ENCODE measurements at regions not wholly inside any gene's neighbourhood (a gene's known extent, or its start where the extent isn't known, plus 50 kb on each side); places are given as distances from the start of the nearest gene placed in this dataset.

DNA sequence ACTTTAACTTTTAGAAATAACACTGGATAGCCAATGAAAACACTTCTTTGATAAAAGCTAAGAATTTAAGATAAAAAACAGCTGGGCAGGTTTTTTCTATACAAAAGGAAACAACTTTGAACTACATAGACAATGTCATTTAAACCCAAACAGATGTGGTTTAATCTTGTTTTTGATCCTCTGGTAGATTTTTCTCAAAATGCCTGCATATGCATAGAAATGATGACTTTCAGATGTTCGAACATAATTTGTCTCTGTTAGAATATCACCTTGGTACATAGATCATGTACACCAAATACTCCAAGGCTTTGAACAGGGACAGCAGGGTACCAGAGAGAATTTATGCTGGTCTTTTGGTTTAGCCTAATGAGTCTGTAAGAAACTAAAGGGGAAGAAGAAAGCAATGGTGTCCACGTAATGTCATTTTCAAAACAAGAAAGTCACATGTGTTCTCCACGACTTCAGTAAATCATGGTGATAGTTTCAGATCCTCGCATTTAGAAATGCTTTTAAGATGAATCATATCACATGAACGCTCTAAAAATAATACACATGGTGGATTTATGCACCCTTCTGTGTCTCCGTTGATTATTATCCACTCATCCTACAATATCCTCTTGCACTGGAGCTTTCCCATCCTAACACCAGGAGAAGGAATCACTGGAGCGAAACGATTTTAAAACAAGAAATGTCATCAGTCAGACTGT, 160.1 kb upstream of the PDZRN3 start:
- intact Hi-C loops (cut with DNase I) = loop anchor here in 1 of 2 donors (5.0 kb wide), 1 partner anchor 158 kb away; no protein-coding TSS in a partner anchor
- peak; percentile 47 to 78 (median 58) for ATAC-seq
- H3K27me3 ChIP-seq (ENCODE audit: insufficient read depth in 3 of 3, low read length in 2 of 3) = no peaks in the 10 kb centered on the region

DNA sequence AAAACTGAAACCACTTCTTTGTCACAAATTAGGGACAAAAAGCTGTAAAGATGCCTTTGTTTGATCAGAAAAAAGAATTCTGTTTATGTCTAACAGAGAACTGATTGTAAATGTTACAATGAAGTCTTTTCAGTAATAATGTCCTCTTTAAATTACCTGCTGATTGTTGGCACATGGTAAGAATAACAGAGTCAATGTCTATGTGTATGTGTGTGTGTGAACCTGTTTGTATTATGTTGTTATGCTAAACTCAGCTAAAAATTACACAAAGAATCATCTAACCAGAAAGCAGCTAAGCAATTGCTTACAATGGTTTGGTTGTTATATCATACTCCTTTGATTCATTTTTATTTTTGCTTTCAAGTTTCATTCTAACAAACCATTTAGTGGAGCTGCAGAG, 159.1 kb upstream of the PDZRN3 start:
- Histone ChIP-seq H3K36me3 (ENCODE audit: insufficient read depth in 1 of 2, low read depth in 1 of 2) (no peaks in the 10 kb centered on the region), H3K27me3 (ENCODE audit: insufficient read depth in 3 of 3, low read length in 2 of 3) (no peaks in the 10 kb centered on the region), H3K9me3 (no peaks in the 10 kb centered on the region), H3K4me1 (peaks cover 9% of the 10 kb centered on the region), H3K27ac (no peak overlapping the region), H3K4me3 (no peak overlapping the region)
- ATAC-seq = no peak
- intact Hi-C loops (cut with DNase I) = loop anchor here in 1 of 2 donors (5.0 kb wide), 1 partner anchor 157 kb away; no protein-coding TSS in a partner anchor
- TF ChIP-seq, protein P1, sequence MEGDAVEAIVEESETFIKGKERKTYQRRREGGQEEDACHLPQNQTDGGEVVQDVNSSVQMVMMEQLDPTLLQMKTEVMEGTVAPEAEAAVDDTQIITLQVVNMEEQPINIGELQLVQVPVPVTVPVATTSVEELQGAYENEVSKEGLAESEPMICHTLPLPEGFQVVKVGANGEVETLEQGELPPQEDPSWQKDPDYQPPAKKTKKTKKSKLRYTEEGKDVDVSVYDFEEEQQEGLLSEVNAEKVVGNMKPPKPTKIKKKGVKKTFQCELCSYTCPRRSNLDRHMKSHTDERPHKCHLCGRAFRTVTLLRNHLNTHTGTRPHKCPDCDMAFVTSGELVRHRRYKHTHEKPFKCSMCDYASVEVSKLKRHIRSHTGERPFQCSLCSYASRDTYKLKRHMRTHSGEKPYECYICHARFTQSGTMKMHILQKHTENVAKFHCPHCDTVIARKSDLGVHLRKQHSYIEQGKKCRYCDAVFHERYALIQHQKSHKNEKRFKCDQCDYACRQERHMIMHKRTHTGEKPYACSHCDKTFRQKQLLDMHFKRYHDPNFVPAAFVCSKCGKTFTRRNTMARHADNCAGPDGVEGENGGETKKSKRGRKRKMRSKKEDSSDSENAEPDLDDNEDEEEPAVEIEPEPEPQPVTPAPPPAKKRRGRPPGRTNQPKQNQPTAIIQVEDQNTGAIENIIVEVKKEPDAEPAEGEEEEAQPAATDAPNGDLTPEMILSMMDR (IDR thresholded peaks at IDR 0.05) = no peak
- no peak for DNase-seq

More for the DNA sequence above, 160.1 kb upstream of the PDZRN3 start:
- Histone ChIP-seq H3K4me3 (no peak overlapping the region), H3K27ac (peak overlapping the region; percentile 66), H3K9me3 (no peaks in the 10 kb centered on the region), H3K4me1 (peaks cover 9% of the 10 kb centered on the region), H3K36me3 (ENCODE audit: insufficient read depth in 1 of 2, low read depth in 1 of 2) (no peaks in the 10 kb centered on the region)
- 40 to 52% (median 42%) methylated on average over 8 of the region's 8 CpGs for WGBS, 3 donors
- TF ChIP-seq, protein P1 (IDR thresholded peaks at IDR 0.05) = no peak
- DNase-seq = no peak

DNA sequence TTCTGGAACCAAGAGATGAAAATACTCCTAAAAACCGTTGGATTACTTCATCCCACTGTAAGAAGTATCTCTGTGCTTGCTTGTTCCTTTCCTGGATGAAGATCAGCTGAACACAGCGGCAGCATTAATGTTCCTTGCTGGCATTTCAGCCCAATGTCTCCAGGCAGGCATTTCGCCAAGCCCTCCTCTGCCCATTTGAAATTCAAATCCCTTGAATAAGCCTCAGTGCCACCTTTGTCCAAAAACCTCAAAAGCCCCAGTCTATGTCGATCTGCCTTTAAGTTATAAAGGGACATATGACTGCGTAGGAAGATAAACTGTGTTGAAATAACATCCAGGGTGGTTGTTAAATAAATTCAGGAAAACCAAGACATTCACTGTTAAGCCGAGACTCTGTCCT, 156.8 kb upstream of the PDZRN3 start:
- TF ChIP-seq, protein P1 (IDR thresholded peaks at IDR 0.05) = no peak

DNA sequence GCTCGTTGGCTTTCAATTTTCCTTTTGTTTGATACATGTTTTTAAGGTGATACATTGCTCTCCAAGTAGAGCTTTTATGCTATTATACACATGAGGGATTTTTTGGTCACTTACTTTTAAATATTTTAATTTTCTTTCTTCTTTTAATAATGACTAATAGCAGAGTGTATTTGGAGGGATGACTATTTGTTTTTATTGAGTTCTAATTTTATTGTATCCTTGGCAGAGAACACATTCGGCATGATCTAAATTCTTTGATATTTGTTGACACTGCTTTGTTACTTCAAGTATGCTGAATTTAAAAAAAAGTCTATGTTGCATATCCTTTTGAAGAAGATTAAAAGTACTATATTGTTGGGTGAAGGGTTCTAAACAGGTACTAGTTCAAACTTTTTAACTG, 149.9 kb upstream of the PDZRN3 start:
- TF ChIP-seq, protein P1 (IDR thresholded peaks at IDR 0.05) = no peak
- intact Hi-C loops (cut with DNase I) = no loop called here
- no peaks in the 10 kb centered on the region for H3K27me3 ChIP-seq (ENCODE audit: insufficient read depth in 3 of 3, low read length in 2 of 3)
- peaks cover 3% of the 10 kb centered on the region for H3K9me3 ChIP-seq
- no peak overlapping the region for H3K27ac ChIP-seq
- H3K4me1 ChIP-seq = no peaks in the 10 kb centered on the region
- WGBS, 3 donors = 58 to 76% (median 65%) methylated on average over 2 of the region's 2 CpGs
- no peak overlapping the region for H3K4me3 ChIP-seq
- H3K36me3 ChIP-seq (ENCODE audit: insufficient read depth in 1 of 2, low read depth in 1 of 2) = no peaks in the 10 kb centered on the region
- ATAC-seq (no peak), DNase-seq (no peak)

More for the DNA sequence above, 156.8 kb upstream of the PDZRN3 start:
- no peaks in the 10 kb centered on the region for H3K9me3 ChIP-seq
- no peaks in the 10 kb centered on the region for H3K36me3 ChIP-seq (ENCODE audit: insufficient read depth in 1 of 2, low read depth in 1 of 2)
- H3K27me3 ChIP-seq (ENCODE audit: insufficient read depth in 3 of 3, low read length in 2 of 3) = no peaks in the 10 kb centered on the region
- intact Hi-C loops (cut with DNase I) = loop anchor here in 1 of 2 donors (5.0 kb wide), 1 partner anchor 154 kb away; no protein-coding TSS in a partner anchor
- 29 to 44% (median 36%) methylated on average over 6 of the region's 6 CpGs for WGBS, 3 donors
- peak overlapping the region; percentile 42 for H3K27ac ChIP-seq
- ATAC-seq (peak in 1 of 4 donors; percentile 40), DNase-seq (peak in 1 of 2 donors; percentile 59)
- H3K4me1 ChIP-seq = peaks cover 5% of the 10 kb centered on the region
- no peak overlapping the region for H3K4me3 ChIP-seq

Data from psoas muscle (tissue), 7 donors.